A673 (cell line): ENCODE measurements at regions not wholly inside any gene's neighbourhood (a gene's known extent, or its start where the extent isn't known, plus 50 kb on each side); places are given as distances from the start of the nearest gene placed in this dataset.

Experiments used
- BruUV-seq: library from RNA; stranded (reverse); fragments of 400-500 nt; replicated peaks from 2 replicates; lab custom pipeline; 2021; lab: Mats Ljungman, UMichigan
- CTCF ChIA-PET: fragments of 300-600 bp; sonication (Branson Sonifier 250); formaldehyde crosslinking; loops from one replicate; lab custom pipeline; 2022; ENCODE audit warnings: antibody characterized with exemption; lab: Charles Lee
- POLR2A ChIA-PET: fragments of 300-600 bp; sonication (Branson Sonifier 250); formaldehyde crosslinking; loops from one replicate; lab custom pipeline; 2022; ENCODE audit warnings: antibody characterized with exemption; ENCODE audit not compliant: low non-redundant PET; lab: Charles Lee
- DNase-seq: peaks from one replicate; pipeline ENCODE4 v3.0.0-alpha.2; 2015; ENCODE audit warnings: low spot score
- H3K27ac ChIP-seq: fragments of 200-600 bp; sonication (generic); 2 replicates; pipeline ENCODE4 v1.5.1; 2016; ENCODE audit warnings: mixed run types, low read depth, mild to moderate bottlenecking, mixed read lengths, antibody characterized with exemption, low read length; ENCODE audit not compliant: poor library complexity, severe bottlenecking
- H3K27me3 ChIP-seq: fragments of 200-600 bp; sonication (generic); replicated peaks from 2 replicates; pipeline ENCODE4 v1.6.1; 2017; ENCODE audit warnings: mixed run types, low read depth, mild to moderate bottlenecking, mixed read lengths, antibody characterized with exemption, low read length; ENCODE audit not compliant: insufficient read depth, poor library complexity
- H3K36me3 ChIP-seq: fragments of 200-600 bp; sonication (generic); 2 replicates; pipeline ENCODE4 v1.6.1; 2016; ENCODE audit warnings: mixed run types, mild to moderate bottlenecking, mixed read lengths, antibody characterized with exemption, low read length; ENCODE audit not compliant: insufficient read depth, poor library complexity, severe bottlenecking
- H3K4me1 ChIP-seq: fragments of 200-600 bp; sonication (generic); 2 replicates; pipeline ENCODE4 v1.6.1; 2017; ENCODE audit warnings: mixed run types, mild to moderate bottlenecking, mixed read lengths, antibody characterized with exemption, low read length; ENCODE audit not compliant: insufficient read depth, poor library complexity, severe bottlenecking
- H3K4me3 ChIP-seq: fragments of 200-600 bp; sonication (generic); 2 replicates; pipeline ENCODE4 v1.5.1; 2016; ENCODE audit warnings: low read depth, mixed run types, mild to moderate bottlenecking, mixed read lengths, low read length; ENCODE audit not compliant: poor library complexity, severe bottlenecking
- H3K9me3 ChIP-seq: fragments of 200-600 bp; sonication (generic); 2 replicates; pipeline ENCODE4 v1.6.1; 2016; ENCODE audit warnings: mixed run types, low read depth, mild to moderate bottlenecking, mixed read lengths, antibody characterized with exemption, low read length; ENCODE audit not compliant: poor library complexity, severe bottlenecking
- CTCF ChIP-seq: fragments of 300-800, 200-600 bp; sonication (generic); conservative IDR thresholded peaks from 2 replicates; pipeline ENCODE4 v1.5.1; 2017; ENCODE audit warnings: low read depth, mild to moderate bottlenecking, antibody characterized with exemption, low read length, moderate library complexity, mixed read lengths
- EZH2 ChIP-seq: fragments of 200-600 bp; sonication (generic); IDR thresholded peaks from 2 replicates; pipeline ENCODE4 v1.6.1; 2017; ENCODE audit warnings: borderline replicate concordance, low read depth, mild to moderate bottlenecking, mixed read lengths, antibody characterized with exemption, low read length; ENCODE audit not compliant: poor library complexity, severe bottlenecking
- intact Hi-C: fragments of 100-400 bp; cut with micrococcal nuclease; formaldehyde crosslinking; loops from one replicate; pipeline ENCODE4 v1.10.0; 2022; ENCODE audit not compliant: unreplicated experiment

- H3K27me3 ChIP-seq = peaks cover 5% of the 10 kb centered on the region
- POLR2A ChIA-PET = no interaction called here
- no peaks in the 10 kb centered on the region for H3K36me3 ChIP-seq
- no TSS peak for BruUV-seq
- TF ChIP-seq CTCF (no peak), EZH2 (no peak)
- H3K27ac ChIP-seq = no peak overlapping the region
- no peak for DNase-seq
- intact Hi-C loops = no loop called here
- CTCF ChIA-PET = no interaction called here
- H3K4me1 ChIP-seq = no peaks in the 10 kb centered on the region
- no peak overlapping the region for H3K4me3 ChIP-seq
- no peaks in the 10 kb centered on the region for H3K9me3 ChIP-seq
Measured at GRCh38 chr7:85316489-85316888, 129.6 kb upstream of the SEMA3D start.

- Histone ChIP-seq H3K36me3 (no peaks in the 10 kb centered on the region), H3K4me3 (no peak overlapping the region), H3K27me3 (peaks cover 5% of the 10 kb centered on the region), H3K27ac (no peak overlapping the region), H3K9me3 (no peaks in the 10 kb centered on the region), H3K4me1 (no peaks in the 10 kb centered on the region)
- no TSS peak for BruUV-seq
- TF ChIP-seq CTCF (no peak), EZH2 (no peak)
- ChIA-PET CTCF (no interaction called here), POLR2A (no interaction called here)
- DNase-seq = no peak
- intact Hi-C loops = no loop called here
Measured at GRCh38 chr7:85310301-85310700, 123.4 kb upstream of the SEMA3D start.

GRCh38 chr7:85306115-85306514 lies 119.3 kb upstream of the SEMA3D start:
- CTCF ChIA-PET = no interaction called here

More at GRCh38 chr7:85306115-85306514, 119.3 kb upstream of the SEMA3D start:
- no TSS peak for BruUV-seq
- Histone ChIP-seq H3K27me3 (no peaks in the 10 kb centered on the region), H3K9me3 (no peaks in the 10 kb centered on the region), H3K4me3 (no peak overlapping the region), H3K36me3 (no peaks in the 10 kb centered on the region), H3K27ac (no peak overlapping the region), H3K4me1 (peaks cover 13% of the 10 kb centered on the region)
- POLR2A ChIA-PET = no interaction called here
- DNase-seq = peak; percentile 26
- TF ChIP-seq EZH2 (no peak), CTCF (no peak)
- intact Hi-C loops = no loop called here
